ENCODE measurements at regions not wholly inside any gene's neighbourhood (a gene's known extent, or its start where the extent isn't known, plus 50 kb on each side); places are given as distances from the start of the nearest gene placed in this dataset.

GRCh38 chr18:47383729-47384128 is 132.3 kb upstream of the SKOR2 start:
- TF ChIP-seq CTCF (IDR thresholded peaks at IDR 0.05; ENCODE audit: low read length), result no peak
- TF ChIP-seq EZH2 (optimal IDR thresholded peaks at IDR 0.05; ENCODE audit: low read depth, low read length), result no peak
- TF ChIP-seq EZH2phosphoT487 (IDR thresholded peaks at IDR 0.05; ENCODE audit: low read length), result no peak

Data from MM.1S (cell line).